ENCODE measurements at regions not wholly inside any gene's neighbourhood (a gene's known extent, or its start where the extent isn't known, plus 50 kb on each side); places are given as distances from the start of the nearest gene placed in this dataset.

DNA sequence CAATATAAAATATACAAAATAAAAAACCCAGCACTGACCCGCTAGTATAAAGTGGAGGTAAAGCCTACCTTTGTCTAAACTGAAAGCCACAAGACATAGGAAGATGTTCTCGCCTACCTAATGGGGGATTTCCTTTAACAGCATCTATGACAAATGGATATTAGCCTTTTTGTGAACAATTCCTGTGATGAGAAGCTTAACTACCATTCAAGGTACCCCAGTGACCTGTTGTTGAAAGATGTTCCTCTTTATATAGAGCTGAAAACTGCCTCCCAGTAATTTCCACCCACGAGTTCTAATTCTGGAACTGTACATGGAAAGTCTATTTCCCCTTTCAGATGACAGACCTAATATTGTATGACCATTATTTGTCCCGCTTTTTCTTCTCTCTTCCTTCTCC is 109.8 kb upstream of the RASGRP1 start:
- Mint-ChIP-seq H3K27me3 (ENCODE audit: low read depth, unreplicated experiment) (no peaks in the 10 kb centered on the region), H3K4me1 (ENCODE audit: low read depth, unreplicated experiment) (no peaks in the 10 kb centered on the region), H3K4me3 (ENCODE audit: unreplicated experiment) (no peak overlapping the region), H3K36me3 (ENCODE audit: low read depth, unreplicated experiment) (no peaks in the 10 kb centered on the region), H3K9me3 (ENCODE audit: unreplicated experiment) (no peaks in the 10 kb centered on the region), H3K27ac (ENCODE audit: unreplicated experiment) (no peak overlapping the region)
- no peaks in the 10 kb centered on the region for H4K20me1 ChIP-seq (ENCODE audit: insufficient read depth, low read length)
- H3K27ac ChIP-seq (ENCODE audit: low read depth, low read length) = no peak overlapping the region
- H3K4me2 ChIP-seq (ENCODE audit: low read length) = no peak overlapping the region
- no peak overlapping the region for H3K4me3 ChIP-seq (ENCODE audit: insufficient read depth, low read depth, low read length)
- no peaks in the 10 kb centered on the region for H3K36me3 ChIP-seq (ENCODE audit: insufficient read depth, low read length)
- H3K27me3 ChIP-seq (ENCODE audit: insufficient read depth, low read length) = peaks cover 14% of the 10 kb centered on the region
- no peak for DNase-seq (ENCODE audit: low read depth)
- H3K4me1 ChIP-seq (ENCODE audit: insufficient read depth, low read length) = no peaks in the 10 kb centered on the region
- no peaks in the 10 kb centered on the region for H3K79me2 ChIP-seq (ENCODE audit: insufficient read depth, low read length)
- no peak overlapping the region for H2AFZ ChIP-seq (ENCODE audit: low read depth, low read length)
- no peak overlapping the region for H3K9ac ChIP-seq (ENCODE audit: low read length)
- H3K9me3 ChIP-seq (ENCODE audit: insufficient read depth, low read depth, low read length) = no peaks in the 10 kb centered on the region
- TF ChIP-seq, protein P1, sequence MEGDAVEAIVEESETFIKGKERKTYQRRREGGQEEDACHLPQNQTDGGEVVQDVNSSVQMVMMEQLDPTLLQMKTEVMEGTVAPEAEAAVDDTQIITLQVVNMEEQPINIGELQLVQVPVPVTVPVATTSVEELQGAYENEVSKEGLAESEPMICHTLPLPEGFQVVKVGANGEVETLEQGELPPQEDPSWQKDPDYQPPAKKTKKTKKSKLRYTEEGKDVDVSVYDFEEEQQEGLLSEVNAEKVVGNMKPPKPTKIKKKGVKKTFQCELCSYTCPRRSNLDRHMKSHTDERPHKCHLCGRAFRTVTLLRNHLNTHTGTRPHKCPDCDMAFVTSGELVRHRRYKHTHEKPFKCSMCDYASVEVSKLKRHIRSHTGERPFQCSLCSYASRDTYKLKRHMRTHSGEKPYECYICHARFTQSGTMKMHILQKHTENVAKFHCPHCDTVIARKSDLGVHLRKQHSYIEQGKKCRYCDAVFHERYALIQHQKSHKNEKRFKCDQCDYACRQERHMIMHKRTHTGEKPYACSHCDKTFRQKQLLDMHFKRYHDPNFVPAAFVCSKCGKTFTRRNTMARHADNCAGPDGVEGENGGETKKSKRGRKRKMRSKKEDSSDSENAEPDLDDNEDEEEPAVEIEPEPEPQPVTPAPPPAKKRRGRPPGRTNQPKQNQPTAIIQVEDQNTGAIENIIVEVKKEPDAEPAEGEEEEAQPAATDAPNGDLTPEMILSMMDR (IDR thresholded peaks at IDR 0.05; ENCODE audit: insufficient read depth, low read depth, low read length) = no peak
- TF ChIP-seq EZH2 (IDR thresholded peaks at IDR 0.05; ENCODE audit: insufficient read depth, low read length) = no peak
- no peak for FAIRE-seq

GRCh38 chr15:38678281-38678680 is 113.7 kb upstream of the RASGRP1 start:
- Mint-ChIP-seq H3K27me3 (ENCODE audit: low read depth, unreplicated experiment) (peaks cover 2% of the 10 kb centered on the region), H3K27ac (ENCODE audit: unreplicated experiment) (no peak overlapping the region), H3K36me3 (ENCODE audit: low read depth, unreplicated experiment) (no peaks in the 10 kb centered on the region), H3K4me1 (ENCODE audit: low read depth, unreplicated experiment) (no peaks in the 10 kb centered on the region), H3K4me3 (ENCODE audit: unreplicated experiment) (no peak overlapping the region), H3K9me3 (ENCODE audit: unreplicated experiment) (no peaks in the 10 kb centered on the region)
- TF ChIP-seq EZH2 (IDR thresholded peaks at IDR 0.05; ENCODE audit: insufficient read depth, low read length) = no peak
- TF ChIP-seq, protein P1 (IDR thresholded peaks at IDR 0.05; ENCODE audit: insufficient read depth, low read depth, low read length) = no peak
- FAIRE-seq (no peak), DNase-seq (ENCODE audit: low read depth) (no peak)
- Histone ChIP-seq H3K36me3 (ENCODE audit: insufficient read depth, low read length) (no peaks in the 10 kb centered on the region), H3K4me1 (ENCODE audit: insufficient read depth, low read length) (no peaks in the 10 kb centered on the region), H3K4me3 (ENCODE audit: insufficient read depth, low read depth, low read length) (no peak overlapping the region), H3K27ac (ENCODE audit: low read depth, low read length) (no peak overlapping the region), H2AFZ (ENCODE audit: low read depth, low read length) (no peak overlapping the region), H3K9ac (ENCODE audit: low read length) (no peak overlapping the region), H3K9me3 (ENCODE audit: insufficient read depth, low read depth, low read length) (no peaks in the 10 kb centered on the region), H3K4me2 (ENCODE audit: low read length) (no peak overlapping the region), H3K79me2 (ENCODE audit: insufficient read depth, low read length) (no peaks in the 10 kb centered on the region), H4K20me1 (ENCODE audit: insufficient read depth, low read length) (no peaks in the 10 kb centered on the region), H3K27me3 (ENCODE audit: insufficient read depth, low read length) (peaks cover 10% of the 10 kb centered on the region)

- no peaks in the 10 kb centered on the region for H3K4me1 ChIP-seq (ENCODE audit: insufficient read depth, low read length)
- H3K79me2 ChIP-seq (ENCODE audit: insufficient read depth, low read length) = no peaks in the 10 kb centered on the region
- Mint-ChIP-seq H3K9me3 (ENCODE audit: unreplicated experiment) (no peaks in the 10 kb centered on the region), H3K27ac (ENCODE audit: unreplicated experiment) (no peak overlapping the region), H3K27me3 (ENCODE audit: low read depth, unreplicated experiment) (peaks cover 2% of the 10 kb centered on the region), H3K4me1 (ENCODE audit: low read depth, unreplicated experiment) (no peaks in the 10 kb centered on the region), H3K4me3 (ENCODE audit: unreplicated experiment) (no peak overlapping the region), H3K36me3 (ENCODE audit: low read depth, unreplicated experiment) (no peaks in the 10 kb centered on the region)
- no peaks in the 10 kb centered on the region for H3K9me3 ChIP-seq (ENCODE audit: insufficient read depth, low read depth, low read length)
- FAIRE-seq = no peak
- DNase-seq (ENCODE audit: low read depth) = no peak
- H3K9ac ChIP-seq (ENCODE audit: low read length) = no peak overlapping the region
- H3K27me3 ChIP-seq (ENCODE audit: insufficient read depth, low read length) = peaks cover 8% of the 10 kb centered on the region
- H3K4me2 ChIP-seq (ENCODE audit: low read length) = no peak overlapping the region
- no peaks in the 10 kb centered on the region for H3K36me3 ChIP-seq (ENCODE audit: insufficient read depth, low read length)
- H2AFZ ChIP-seq (ENCODE audit: low read depth, low read length) = no peak overlapping the region
- no peak overlapping the region for H3K27ac ChIP-seq (ENCODE audit: low read depth, low read length)
- no peak overlapping the region for H3K4me3 ChIP-seq (ENCODE audit: insufficient read depth, low read depth, low read length)
- H4K20me1 ChIP-seq (ENCODE audit: insufficient read depth, low read length) = no peaks in the 10 kb centered on the region
- no peak for TF ChIP-seq EZH2 (IDR thresholded peaks at IDR 0.05; ENCODE audit: insufficient read depth, low read length)
- TF ChIP-seq, protein P1 (IDR thresholded peaks at IDR 0.05; ENCODE audit: insufficient read depth, low read depth, low read length) = no peak
These were observed 116.2 kb upstream of the RASGRP1 start for GRCh38 chr15:38680775-38681174.
